HCT116 (cell line): ENCODE measurements at regions not wholly inside any gene's neighbourhood (a gene's known extent, or its start where the extent isn't known, plus 50 kb on each side); places are given as distances from the start of the nearest gene placed in this dataset.

Source experiments
- EZH2 ChIP-seq: fragments of 200-600 bp; sonication (generic); IDR thresholded peaks from 2 replicates; pipeline ENCODE4 v1.6.1; 2017; ENCODE audit warnings: antibody characterized with exemption, mixed run types
- POLR2A ChIP-seq: IDR thresholded peaks from 2 replicates; pipeline ENCODE4 v1.7.0; 2011; ENCODE audit warnings: borderline replicate concordance; ENCODE audit not compliant: insufficient read depth, insufficient read length; ENCODE audit errors: extremely low read depth
- TF ChIP-seq, protein P1 (sequence below), 3 experiments: fragments of 200-600 bp in 1 of 3; sonication (generic) in 1 of 3; IDR thresholded peaks in 2 of 3; conservative IDR thresholded peaks in 1 of 3; 2 replicates each; pipeline ENCODE4 v1.5.1; 2012 to 2017; ENCODE audit warnings: low read depth in 2 of 3, low read length in 2 of 3, antibody characterized with exemption in 1 of 3, borderline replicate concordance in 1 of 3, control low read depth in 1 of 3, mild to moderate bottlenecking in 1 of 3, mixed read lengths in 1 of 3, mixed run types in 1 of 3, moderate library complexity in 1 of 3; ENCODE audit not compliant: insufficient read depth in 1 of 3

DNA sequence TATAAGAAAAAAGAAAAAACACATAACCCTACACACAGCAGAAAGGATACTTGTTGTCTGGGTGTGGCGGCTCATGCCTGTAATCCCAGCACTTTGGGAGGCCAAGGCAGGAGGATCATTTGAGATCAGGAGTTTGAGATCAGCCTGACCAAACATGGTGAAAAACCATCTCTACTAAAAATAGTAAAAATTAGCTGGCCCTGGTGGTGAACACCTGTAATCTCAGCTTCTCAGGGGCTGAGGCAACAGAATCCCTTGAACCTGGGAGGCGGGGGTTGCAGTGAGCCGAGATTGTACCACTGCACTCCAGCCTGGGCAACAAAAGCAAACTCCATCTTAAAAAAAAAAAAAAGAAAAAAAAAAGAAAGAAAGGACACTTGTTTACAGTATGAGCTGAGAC, 147.6 kb upstream of the PITX1 start:
- TF ChIP-seq EZH2 (no peak), POLR2A (no peak)
- TF ChIP-seq, protein P1, sequence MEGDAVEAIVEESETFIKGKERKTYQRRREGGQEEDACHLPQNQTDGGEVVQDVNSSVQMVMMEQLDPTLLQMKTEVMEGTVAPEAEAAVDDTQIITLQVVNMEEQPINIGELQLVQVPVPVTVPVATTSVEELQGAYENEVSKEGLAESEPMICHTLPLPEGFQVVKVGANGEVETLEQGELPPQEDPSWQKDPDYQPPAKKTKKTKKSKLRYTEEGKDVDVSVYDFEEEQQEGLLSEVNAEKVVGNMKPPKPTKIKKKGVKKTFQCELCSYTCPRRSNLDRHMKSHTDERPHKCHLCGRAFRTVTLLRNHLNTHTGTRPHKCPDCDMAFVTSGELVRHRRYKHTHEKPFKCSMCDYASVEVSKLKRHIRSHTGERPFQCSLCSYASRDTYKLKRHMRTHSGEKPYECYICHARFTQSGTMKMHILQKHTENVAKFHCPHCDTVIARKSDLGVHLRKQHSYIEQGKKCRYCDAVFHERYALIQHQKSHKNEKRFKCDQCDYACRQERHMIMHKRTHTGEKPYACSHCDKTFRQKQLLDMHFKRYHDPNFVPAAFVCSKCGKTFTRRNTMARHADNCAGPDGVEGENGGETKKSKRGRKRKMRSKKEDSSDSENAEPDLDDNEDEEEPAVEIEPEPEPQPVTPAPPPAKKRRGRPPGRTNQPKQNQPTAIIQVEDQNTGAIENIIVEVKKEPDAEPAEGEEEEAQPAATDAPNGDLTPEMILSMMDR (IDR thresholded peaks at IDR 0.05 in 2 of 3, conservative IDR thresholded peaks at IDR 0.05 in 1 of 3; ENCODE audit: borderline replicate concordance in 1 of 3, insufficient read depth in 1 of 3, low read depth in 2 of 3, low read length in 2 of 3) = peak in 1 of 3 experiments; percentile 15; a peak in 1 of 6 replicates
